BJ (cell line): ENCODE measurements at regions not wholly inside any gene's neighbourhood (a gene's known extent, or its start where the extent isn't known, plus 50 kb on each side); places are given as distances from the start of the nearest gene placed in this dataset.

ENCODE experiments used
- CTCF ChIA-PET: fragments of 350-600 bp; formaldehyde crosslinking; extraction: SDS; loops from one replicate; lab custom pipeline; 2021; ENCODE audit warnings: antibody characterized with exemption, inconsistent platforms; lab: Yijun Ruan, JAX
- POLR2A ChIA-PET: fragments of 300-600 bp; sonication (Branson Sonifier 250); formaldehyde crosslinking; extraction: SDS; loops from one replicate; lab custom pipeline; 2021; ENCODE audit warnings: antibody characterized with exemption; lab: Charles Lee
- DNase-seq: peaks from one replicate; pipeline ENCODE4 v3.0.0-alpha.2; 2011; ENCODE audit warnings: low read depth
- H3K27me3 ChIP-seq: 2 replicates; pipeline ENCODE4 v1.6.0; 2011; ENCODE audit warnings: low read length; ENCODE audit not compliant: control insufficient read depth, insufficient read depth
- H3K36me3 ChIP-seq: 2 replicates; pipeline ENCODE4 v1.5.1; 2011; ENCODE audit warnings: low read length; ENCODE audit not compliant: control insufficient read depth, insufficient read depth
- H3K4me3 ChIP-seq: 2 replicates; pipeline ENCODE4 v1.5.1; 2011; ENCODE audit warnings: low read depth, mild to moderate bottlenecking, control low read depth, low read length
- TF ChIP-seq, protein P1 (sequence below): IDR thresholded peaks from 2 replicates; pipeline ENCODE4 v1.5.1; 2011; ENCODE audit warnings: low read depth, mild to moderate bottlenecking, control low read depth, inconsistent platforms, low read length, moderate library complexity; ENCODE audit not compliant: insufficient read depth

DNA sequence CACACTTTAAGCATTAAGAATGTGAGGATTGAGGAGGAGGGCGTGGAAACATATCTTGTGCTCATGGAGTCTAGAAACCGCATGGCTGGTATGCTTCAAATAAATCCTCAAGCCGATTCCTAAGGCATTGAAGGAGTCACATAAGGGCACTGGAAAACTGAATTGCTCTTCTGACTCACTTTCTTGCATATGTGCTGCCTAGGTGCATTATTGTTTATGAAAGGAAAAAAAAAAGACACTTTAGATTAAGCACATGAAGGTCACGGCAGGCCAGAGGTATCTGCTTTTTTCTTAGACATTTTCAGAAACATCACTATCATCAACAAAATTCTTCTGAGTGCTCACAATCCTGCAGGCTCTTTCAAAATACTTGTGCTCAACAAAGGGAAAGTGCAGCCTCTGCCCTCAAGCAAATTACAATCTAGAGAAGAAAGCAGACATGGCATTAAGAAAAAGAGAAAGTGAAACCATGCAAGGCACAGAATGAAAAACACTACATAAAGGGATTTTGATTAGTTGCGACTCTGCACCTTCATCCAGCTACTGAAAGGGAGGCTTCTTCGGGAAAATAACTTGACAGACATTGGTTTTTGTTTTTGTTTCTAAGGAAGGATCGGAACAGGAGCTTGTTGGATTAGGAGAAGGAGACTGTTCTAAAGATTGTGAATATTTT lies 2117.6 kb downstream of the MAT2B start:
- TF ChIP-seq, protein P1, sequence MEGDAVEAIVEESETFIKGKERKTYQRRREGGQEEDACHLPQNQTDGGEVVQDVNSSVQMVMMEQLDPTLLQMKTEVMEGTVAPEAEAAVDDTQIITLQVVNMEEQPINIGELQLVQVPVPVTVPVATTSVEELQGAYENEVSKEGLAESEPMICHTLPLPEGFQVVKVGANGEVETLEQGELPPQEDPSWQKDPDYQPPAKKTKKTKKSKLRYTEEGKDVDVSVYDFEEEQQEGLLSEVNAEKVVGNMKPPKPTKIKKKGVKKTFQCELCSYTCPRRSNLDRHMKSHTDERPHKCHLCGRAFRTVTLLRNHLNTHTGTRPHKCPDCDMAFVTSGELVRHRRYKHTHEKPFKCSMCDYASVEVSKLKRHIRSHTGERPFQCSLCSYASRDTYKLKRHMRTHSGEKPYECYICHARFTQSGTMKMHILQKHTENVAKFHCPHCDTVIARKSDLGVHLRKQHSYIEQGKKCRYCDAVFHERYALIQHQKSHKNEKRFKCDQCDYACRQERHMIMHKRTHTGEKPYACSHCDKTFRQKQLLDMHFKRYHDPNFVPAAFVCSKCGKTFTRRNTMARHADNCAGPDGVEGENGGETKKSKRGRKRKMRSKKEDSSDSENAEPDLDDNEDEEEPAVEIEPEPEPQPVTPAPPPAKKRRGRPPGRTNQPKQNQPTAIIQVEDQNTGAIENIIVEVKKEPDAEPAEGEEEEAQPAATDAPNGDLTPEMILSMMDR, result no peak
- Histone ChIP-seq H3K36me3 (no peaks in the 10 kb centered on the region), H3K4me3 (no peak overlapping the region), H3K27me3 (no peaks in the 10 kb centered on the region)
- no peak for DNase-seq
- ChIA-PET POLR2A (no interaction called here), CTCF (no interaction called here)

DNA sequence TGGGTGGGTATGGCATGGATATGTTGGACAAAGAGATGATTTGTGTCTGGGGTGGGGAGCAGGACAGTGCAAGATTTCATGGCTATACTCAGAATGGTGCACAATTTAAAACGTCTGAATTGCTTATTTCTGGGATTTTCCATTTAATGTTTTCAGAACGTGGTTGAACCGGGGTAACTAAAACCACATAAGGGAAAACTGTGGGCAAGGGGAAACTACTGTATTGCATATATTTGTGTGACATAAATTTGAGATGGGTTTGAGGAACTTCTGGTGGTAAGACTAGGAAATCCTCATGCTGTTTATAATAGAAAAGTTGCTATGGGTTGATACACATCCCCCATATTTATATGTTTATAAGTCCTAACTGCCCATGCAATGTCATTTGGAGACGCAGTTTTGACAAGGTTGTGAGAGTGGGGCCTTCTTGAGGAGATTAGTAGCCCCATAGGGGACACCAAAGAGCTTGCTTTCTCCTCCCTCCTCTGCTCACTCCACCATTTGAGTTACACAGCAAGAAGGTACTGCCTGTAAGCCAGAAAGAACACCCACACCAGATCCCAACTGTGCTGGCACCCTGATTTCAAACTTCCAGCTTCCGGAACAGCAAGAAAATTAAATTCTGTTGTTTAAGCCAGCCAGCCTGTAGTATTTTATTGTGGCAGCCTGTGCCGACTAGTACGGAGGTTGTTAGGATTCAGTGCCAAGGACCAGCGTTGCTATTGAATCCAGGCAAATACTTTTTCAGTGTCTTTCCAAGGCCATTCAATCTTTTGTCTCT lies 2118.9 kb downstream of the MAT2B start:
- ChIA-PET CTCF (no interaction called here), POLR2A (no interaction called here)
- TF ChIP-seq, protein P1, result no peak
- Histone ChIP-seq H3K36me3 (no peaks in the 10 kb centered on the region), H3K27me3 (no peaks in the 10 kb centered on the region), H3K4me3 (no peak overlapping the region)
- DNase-seq, result no peak

DNA sequence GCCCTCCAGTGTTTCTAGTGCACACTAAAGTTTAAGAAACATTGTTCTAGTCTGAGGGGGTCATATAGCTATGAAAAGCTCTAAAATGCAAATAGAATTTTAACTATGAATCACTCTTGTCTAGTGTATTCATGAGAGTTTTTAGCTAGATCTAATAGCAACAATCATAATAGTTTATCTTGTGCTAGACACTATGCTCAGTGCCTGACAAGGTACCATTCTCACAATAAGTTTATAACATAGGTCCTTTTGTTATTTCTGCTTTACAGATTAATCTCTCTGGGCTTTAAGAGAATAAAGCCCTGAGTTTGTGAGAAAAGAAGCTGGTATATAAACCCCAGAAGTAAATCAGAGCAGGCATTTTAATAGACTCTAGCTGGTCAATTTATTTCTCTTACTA lies 2120.7 kb downstream of the MAT2B start:
- POLR2A ChIA-PET, result no interaction called here
- Histone ChIP-seq H3K27me3 (no peaks in the 10 kb centered on the region), H3K4me3 (no peak overlapping the region), H3K36me3 (no peaks in the 10 kb centered on the region)
- TF ChIP-seq, protein P1, result no peak
- CTCF ChIA-PET, result no interaction called here
- DNase-seq, result no peak

DNA sequence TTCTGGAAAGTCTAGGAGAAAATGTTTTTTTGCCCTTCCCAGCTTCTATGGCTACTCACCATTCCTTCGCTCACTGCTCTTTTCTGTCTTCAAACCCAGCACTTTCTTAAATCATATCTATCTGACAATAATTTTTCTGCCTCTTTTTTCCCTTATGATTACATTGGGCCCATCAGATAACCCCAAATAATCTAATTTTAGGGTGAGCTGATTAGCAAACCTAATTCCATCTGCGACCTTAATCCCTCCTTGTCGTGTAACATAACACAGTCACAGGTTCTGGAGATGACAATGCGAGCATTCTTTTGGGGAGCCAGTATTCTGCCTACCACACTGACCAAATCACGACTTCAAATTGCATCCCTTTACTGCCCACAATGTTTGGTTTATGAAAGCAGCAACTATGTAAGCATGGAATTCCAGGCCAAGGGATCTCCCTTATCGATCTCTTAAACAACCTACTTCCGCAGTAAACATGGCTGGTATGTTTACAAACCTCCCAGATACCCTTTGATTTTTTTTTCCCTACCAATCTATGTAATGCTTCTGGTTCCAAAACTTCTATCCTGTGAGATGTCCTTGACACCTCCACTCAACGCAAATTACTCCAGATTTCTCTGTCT lies 2122.2 kb downstream of the MAT2B start:
- CTCF ChIA-PET, result interaction anchor here (1.2 kb wide), 1 partner anchor 9 kb away, joined by 3 read pairs; no protein-coding TSS in a partner anchor
- POLR2A ChIA-PET, result no interaction called here

More for the DNA sequence above, 2122.2 kb downstream of the MAT2B start:
- Histone ChIP-seq H3K36me3 (no peaks in the 10 kb centered on the region), H3K27me3 (no peaks in the 10 kb centered on the region), H3K4me3 (no peak overlapping the region)
- DNase-seq, result no peak
- TF ChIP-seq, protein P1, result no peak
